Tibial nerve (tissue), 4 donors: ENCODE measurements at regions not wholly inside any gene's neighbourhood (a gene's known extent, or its start where the extent isn't known, plus 50 kb on each side); places are given as distances from the start of the nearest gene placed in this dataset.

Experiments
- DNase-seq, 2 donors: peaks; one replicate each; pipeline ENCODE4 v3.0.0-alpha.2; 2019; ENCODE audit warnings: low spot score in 2 of 2
- H3K27ac ChIP-seq, 4 donors: fragments of 200-600 bp; sonication (generic) in 3 of 4; one replicate each; pipeline ENCODE4 v1.5.1; 2017 to 2019; ENCODE audit warnings: mild to moderate bottlenecking in 1 of 4
- H3K27me3 ChIP-seq, 2 donors: fragments of 200-600 bp; sonication (generic) in 1 of 2; one replicate each; pipeline versions ENCODE4 v1.5.1 to v1.6.0; 2017 to 2019
- H3K36me3 ChIP-seq, 3 donors: fragments of 200-600 bp; sonication (generic); one replicate each; pipeline ENCODE4 v1.5.1; 2018 to 2019
- H3K4me1 ChIP-seq, 4 donors: fragments of 200-600 bp; sonication (generic) in 3 of 4; one replicate each; pipeline ENCODE4 v1.5.1; 2017 to 2019
- H3K4me3 ChIP-seq, 4 donors: fragments of 200-600 bp; sonication (generic) in 3 of 4; one replicate each; pipeline ENCODE4 v1.5.1; 2017 to 2019; ENCODE audit warnings: mild to moderate bottlenecking in 1 of 4, moderate library complexity in 1 of 4
- H3K9me3 ChIP-seq, 4 donors: fragments of 200-600 bp; sonication (generic) in 3 of 4; one replicate each; pipeline ENCODE4 v1.5.1; 2017 to 2019
- EP300 ChIP-seq, 2 donors: sonication (generic); formaldehyde crosslinking; IDR thresholded peaks; one replicate each; pipeline ENCODE4 v1.6.1; 2017; ENCODE audit warnings: antibody characterized with exemption in 2 of 2, mild to moderate bottlenecking in 1 of 2
- POLR2A ChIP-seq, 2 donors: fragments of 450-650 bp; IDR thresholded peaks; one replicate each; pipeline ENCODE4 v1.6.1; 2017; ENCODE audit warnings: antibody characterized with exemption in 2 of 2, mild to moderate bottlenecking in 2 of 2, moderate library complexity in 2 of 2
- WGBS, 2 donors: methylation state at CpG; one replicate each; pipeline ENCODE4 v1.1.5; 2018; 5-methylcytosine and 5-hydroxymethylcytosine counted together
- TF ChIP-seq, protein P1 (sequence below), 5 experiments: fragments of 200-600 bp in 3 of 5; fragments of 450-650 bp in 2 of 5; sonication (generic) in 3 of 5; IDR thresholded peaks; one replicate each; pipeline ENCODE4 v1.5.1; 2016 to 2019; ENCODE audit warnings: antibody characterized with exemption in 5 of 5, mild to moderate bottlenecking in 3 of 5, moderate library complexity in 2 of 5

DNA sequence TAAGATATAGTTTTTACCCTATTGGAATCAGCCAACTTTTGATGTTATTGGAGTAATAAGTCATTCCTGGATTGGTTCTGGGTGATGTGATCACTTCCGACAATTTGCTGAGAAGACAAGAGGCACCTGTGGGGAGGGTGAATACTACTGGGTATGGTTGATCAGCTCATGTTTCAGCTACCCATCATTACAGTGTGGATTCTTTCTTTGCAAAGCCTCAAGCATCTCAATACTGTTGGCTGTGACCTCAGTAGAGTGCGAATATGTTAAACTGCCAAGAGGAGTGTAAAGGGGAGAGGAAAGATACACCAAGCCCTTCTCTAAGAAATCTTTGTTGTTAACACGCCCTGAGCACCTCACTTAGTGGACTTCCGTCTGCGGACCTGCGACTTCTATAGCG, 317.7 kb downstream of the TDRD15 start:
- Histone ChIP-seq H3K4me1 (peaks cover 0 to 5% (median 2%) of the 10 kb centered on the region in 4 donors), H3K4me3 (no peak overlapping the region), H3K36me3 (no peaks in the 10 kb centered on the region), H3K27ac (no peak overlapping the region), H3K9me3 (no peaks in the 10 kb centered on the region), H3K27me3 (no peaks in the 10 kb centered on the region)
- no peak for DNase-seq
- TF ChIP-seq EP300 (IDR thresholded peaks at IDR 0.05) = no peak
- TF ChIP-seq POLR2A (IDR thresholded peaks at IDR 0.05) = no peak
- WGBS, 2 donors = 91 to 97% methylated on average over 7 of the region's 7 CpGs

DNA sequence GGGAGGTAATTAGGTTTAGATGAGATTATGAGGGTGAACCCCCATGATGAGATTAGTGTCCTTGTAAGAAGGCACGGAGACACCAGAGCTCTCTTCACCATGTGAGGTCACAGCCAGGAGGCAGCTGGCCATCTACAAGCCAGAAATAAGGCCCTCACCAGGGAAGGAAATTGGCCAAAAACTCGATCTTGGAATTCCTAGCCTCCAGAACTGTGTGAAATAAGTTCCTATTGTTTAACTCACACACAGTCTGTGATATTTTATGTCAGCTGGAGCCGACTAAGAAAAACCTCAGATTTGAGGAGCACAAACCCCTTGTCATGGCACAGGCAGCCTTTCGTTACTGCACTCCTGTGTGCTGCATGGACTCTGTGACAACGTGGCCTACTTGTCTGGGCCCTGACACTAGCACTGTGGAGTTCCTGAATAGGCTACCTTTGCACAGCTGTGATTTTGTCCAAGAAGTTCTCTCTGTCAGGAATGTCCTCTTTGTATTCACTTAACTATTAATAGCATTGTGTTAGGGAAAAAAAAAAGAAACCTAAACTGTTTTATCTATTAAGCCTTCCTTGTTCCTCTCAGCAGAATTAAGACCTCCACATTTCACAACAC, 319.8 kb downstream of the TDRD15 start:
- Histone ChIP-seq H3K4me1 (peaks cover 0 to 3% (median under 1%) of the 10 kb centered on the region in 4 donors), H3K27ac (peak overlapping the region in 2 of 4 donors; percentile 9 to 36), H3K36me3 (no peaks in the 10 kb centered on the region), H3K27me3 (no peaks in the 10 kb centered on the region), H3K4me3 (no peak overlapping the region), H3K9me3 (no peaks in the 10 kb centered on the region)
- WGBS, 2 donors = 22 to 28% methylated on average over 5 of the region's 5 CpGs
- DNase-seq = no peak
- TF ChIP-seq POLR2A (IDR thresholded peaks at IDR 0.05) (no peak), EP300 (IDR thresholded peaks at IDR 0.05) (no peak)
- TF ChIP-seq, protein P1, sequence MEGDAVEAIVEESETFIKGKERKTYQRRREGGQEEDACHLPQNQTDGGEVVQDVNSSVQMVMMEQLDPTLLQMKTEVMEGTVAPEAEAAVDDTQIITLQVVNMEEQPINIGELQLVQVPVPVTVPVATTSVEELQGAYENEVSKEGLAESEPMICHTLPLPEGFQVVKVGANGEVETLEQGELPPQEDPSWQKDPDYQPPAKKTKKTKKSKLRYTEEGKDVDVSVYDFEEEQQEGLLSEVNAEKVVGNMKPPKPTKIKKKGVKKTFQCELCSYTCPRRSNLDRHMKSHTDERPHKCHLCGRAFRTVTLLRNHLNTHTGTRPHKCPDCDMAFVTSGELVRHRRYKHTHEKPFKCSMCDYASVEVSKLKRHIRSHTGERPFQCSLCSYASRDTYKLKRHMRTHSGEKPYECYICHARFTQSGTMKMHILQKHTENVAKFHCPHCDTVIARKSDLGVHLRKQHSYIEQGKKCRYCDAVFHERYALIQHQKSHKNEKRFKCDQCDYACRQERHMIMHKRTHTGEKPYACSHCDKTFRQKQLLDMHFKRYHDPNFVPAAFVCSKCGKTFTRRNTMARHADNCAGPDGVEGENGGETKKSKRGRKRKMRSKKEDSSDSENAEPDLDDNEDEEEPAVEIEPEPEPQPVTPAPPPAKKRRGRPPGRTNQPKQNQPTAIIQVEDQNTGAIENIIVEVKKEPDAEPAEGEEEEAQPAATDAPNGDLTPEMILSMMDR (IDR thresholded peaks at IDR 0.05) = no peak

DNA sequence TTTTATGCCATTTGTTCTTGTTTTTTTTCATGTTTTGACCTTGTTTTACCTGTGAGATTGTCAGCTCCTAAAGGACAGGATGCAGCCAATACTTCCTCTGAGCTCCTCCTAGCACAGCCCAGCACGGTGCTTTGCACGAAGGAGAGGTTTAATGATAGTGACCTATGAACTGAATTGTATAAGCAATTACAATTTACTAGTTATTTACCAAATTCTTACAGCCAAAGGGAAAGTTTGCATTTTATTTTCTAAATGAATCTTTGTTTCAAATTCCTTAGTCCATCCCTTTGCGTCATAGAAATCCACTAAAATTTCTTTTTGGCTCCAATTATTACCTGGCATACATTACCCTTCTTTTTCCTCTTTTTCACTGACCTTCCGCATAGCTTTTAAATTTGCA, 326.1 kb downstream of the TDRD15 start:
- H3K4me1 ChIP-seq = no peaks in the 10 kb centered on the region
- no peaks in the 10 kb centered on the region for H3K27me3 ChIP-seq
- no peaks in the 10 kb centered on the region for H3K9me3 ChIP-seq
- no peak overlapping the region for H3K27ac ChIP-seq
- 53 to 65% methylated on average over 4 of the region's 4 CpGs for WGBS, 2 donors
- no peaks in the 10 kb centered on the region for H3K36me3 ChIP-seq
- H3K4me3 ChIP-seq = no peak overlapping the region
- no peak for DNase-seq
- TF ChIP-seq, protein P1 (IDR thresholded peaks at IDR 0.05) = no peak
- TF ChIP-seq EP300 (IDR thresholded peaks at IDR 0.05) (no peak), POLR2A (IDR thresholded peaks at IDR 0.05) (no peak)

DNA sequence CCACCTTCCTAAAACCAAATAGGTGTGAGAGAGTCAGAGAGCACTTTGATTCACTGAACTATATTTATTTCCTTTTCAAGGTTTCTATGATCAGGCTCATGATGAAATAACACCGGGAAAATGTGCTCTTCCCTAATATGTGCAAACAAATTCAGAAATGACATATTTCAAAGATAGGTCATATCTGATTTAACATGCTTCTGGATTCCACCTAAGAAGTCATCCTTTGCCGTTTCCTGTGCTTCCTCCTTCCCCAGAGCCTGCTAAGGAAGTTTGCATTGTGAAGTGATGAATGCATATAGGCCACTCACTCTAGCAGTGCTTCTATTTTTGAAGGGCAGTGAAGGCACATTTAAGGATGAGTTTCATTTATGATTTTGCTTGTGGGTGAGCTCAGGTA, 327.6 kb downstream of the TDRD15 start:
- TF ChIP-seq EP300 (IDR thresholded peaks at IDR 0.05) (no peak), POLR2A (IDR thresholded peaks at IDR 0.05) (no peak)
- TF ChIP-seq, protein P1 (IDR thresholded peaks at IDR 0.05) = no peak

DNA sequence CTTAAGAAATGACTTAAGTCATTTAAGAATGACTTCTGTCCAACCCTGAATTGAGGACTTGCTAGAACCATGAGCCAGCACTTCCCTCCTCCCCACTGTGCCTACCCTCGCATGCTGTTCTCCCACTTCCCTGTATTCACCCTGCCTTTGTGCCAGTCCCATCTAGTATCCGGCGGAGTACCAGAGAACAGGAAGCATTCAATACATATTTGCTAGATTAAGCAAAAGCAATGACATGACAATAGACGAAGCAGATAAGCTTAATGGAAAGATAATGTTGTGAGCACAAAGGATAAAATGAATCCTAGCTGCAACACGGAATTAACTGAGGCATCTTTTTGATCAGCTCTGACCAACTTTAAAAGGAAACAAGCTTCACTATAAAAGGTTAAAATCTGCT, 328.5 kb downstream of the TDRD15 start:
- DNase-seq = no peak
- Histone ChIP-seq H3K27me3 (no peaks in the 10 kb centered on the region), H3K4me3 (no peak overlapping the region), H3K4me1 (no peaks in the 10 kb centered on the region), H3K27ac (no peak overlapping the region), H3K9me3 (no peaks in the 10 kb centered on the region), H3K36me3 (no peaks in the 10 kb centered on the region)
- TF ChIP-seq EP300 (IDR thresholded peaks at IDR 0.05) = no peak
- TF ChIP-seq POLR2A (IDR thresholded peaks at IDR 0.05) = no peak
- TF ChIP-seq, protein P1 (IDR thresholded peaks at IDR 0.05) = no peak
- WGBS, 2 donors = 73% methylated on average over 5 of the region's 5 CpGs

More for the DNA sequence above, 327.6 kb downstream of the TDRD15 start:
- Histone ChIP-seq H3K4me1 (no peaks in the 10 kb centered on the region), H3K36me3 (no peaks in the 10 kb centered on the region), H3K27me3 (no peaks in the 10 kb centered on the region), H3K27ac (no peak overlapping the region), H3K9me3 (no peaks in the 10 kb centered on the region), H3K4me3 (no peak overlapping the region)
- DNase-seq = no peak
- 71 to 76% methylated on average over 2 of the region's 2 CpGs for WGBS, 2 donors
